NCI-H1694 treated with DMSO at 0.1 percent for 48 hours (cell line): ENCODE measurements at regions not wholly inside any gene's neighbourhood (a gene's known extent, or its start where the extent isn't known, plus 50 kb on each side); places are given as distances from the start of the nearest gene placed in this dataset.

Experiments used
- DNase-seq: peaks from one replicate; lab custom pipeline; 2025; lab: John Stamatoyannopoulos, UW

DNA sequence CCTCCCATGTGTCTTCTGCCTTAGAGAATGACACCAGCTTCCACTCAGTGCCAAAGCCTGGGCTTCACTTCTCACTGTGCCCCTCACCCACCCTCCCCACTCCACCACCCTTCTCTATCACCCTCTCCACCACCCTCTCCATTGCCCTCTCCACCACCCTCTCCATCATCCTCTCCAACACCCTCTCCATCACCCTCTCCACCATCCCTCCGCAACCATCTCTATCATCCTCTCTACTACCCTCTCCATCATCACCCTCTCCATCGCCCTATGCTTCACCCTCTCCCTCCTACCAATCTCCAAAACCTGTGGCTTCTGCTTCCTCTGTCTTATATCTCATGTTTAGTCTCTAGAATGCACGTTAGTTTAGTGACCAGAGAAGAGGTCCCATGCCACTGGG is 91.0 kb upstream of the TMEM72 start:
- no peak for DNase-seq

DNA sequence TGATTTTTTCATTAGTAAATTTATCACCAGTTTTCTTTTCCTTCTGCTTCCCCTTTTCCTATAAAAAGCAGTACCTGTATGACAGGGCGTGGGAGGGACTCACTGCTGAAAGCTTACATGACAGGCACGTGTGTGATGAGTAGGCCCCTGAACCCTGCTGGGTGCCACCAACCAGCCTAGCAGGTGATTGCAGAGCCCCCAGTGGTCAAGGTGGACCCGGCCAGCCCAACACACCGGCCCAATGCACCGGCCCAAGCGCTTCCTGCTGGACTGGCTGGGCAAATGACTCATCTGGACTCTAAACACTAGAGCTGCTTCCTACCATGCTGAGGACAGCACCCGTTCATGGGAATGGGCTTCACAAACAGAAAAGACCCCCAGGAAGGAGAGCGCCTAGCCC is 89.8 kb upstream of the TMEM72 start:
- no peak for DNase-seq

DNA sequence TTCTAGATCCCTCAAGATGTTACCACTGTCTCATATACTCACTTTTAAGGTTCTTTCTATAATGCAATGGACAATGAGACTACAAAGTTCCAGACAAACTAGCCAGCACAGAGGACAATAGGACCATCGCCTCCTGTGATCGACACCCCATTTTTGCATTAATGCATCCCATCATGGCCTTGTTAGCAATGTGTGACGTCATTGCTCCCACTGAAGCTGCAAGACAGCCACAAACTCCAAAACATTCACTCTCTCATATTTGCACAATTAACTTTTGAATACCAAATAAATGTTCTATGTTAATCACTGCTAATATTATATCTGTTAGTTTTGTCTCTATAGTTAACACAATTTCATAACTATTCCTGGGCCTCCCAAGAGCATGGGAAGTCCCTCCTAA is 88.8 kb upstream of the TMEM72 start:
- no peak for DNase-seq

DNA sequence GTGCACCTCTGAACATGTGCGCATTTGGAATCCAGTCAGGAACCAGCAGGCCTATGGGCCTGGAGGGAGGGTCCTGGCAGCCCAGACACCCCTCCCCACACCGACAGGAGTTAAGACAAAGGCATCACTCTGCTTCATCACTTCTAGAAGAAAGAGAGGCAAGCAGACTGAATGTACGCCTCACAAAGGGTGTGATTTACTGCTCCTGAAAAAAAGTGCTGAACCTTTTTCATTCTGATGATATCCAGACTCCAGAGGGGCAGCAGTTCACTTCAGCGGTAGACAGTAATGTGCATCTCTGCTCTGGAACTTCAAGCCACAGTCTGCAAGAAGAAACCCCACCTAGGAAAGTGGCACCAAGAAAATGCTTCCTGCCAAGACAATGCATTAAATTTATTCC is 88.2 kb upstream of the TMEM72 start:
- DNase-seq = no peak

DNA sequence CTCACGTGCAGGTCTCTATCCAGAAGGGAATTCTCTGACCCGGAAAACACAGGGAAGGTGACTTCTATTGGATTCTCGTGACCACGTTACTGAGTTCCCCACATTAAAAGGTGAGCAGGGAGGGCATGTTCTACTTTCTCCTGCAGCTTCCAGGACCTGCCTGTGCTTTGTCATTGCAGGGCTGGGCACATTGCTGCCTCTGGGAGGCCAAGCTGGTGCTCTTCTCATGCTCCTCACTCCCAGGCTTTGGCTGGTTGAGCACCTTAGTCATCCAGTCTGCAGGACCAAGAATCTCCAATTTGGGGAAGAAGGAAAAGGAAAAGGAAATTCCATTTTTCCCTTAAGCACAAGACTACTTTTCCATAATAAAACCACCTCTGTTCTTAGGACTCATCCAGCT is 86.5 kb upstream of the TMEM72 start:
- DNase-seq = no peak

DNA sequence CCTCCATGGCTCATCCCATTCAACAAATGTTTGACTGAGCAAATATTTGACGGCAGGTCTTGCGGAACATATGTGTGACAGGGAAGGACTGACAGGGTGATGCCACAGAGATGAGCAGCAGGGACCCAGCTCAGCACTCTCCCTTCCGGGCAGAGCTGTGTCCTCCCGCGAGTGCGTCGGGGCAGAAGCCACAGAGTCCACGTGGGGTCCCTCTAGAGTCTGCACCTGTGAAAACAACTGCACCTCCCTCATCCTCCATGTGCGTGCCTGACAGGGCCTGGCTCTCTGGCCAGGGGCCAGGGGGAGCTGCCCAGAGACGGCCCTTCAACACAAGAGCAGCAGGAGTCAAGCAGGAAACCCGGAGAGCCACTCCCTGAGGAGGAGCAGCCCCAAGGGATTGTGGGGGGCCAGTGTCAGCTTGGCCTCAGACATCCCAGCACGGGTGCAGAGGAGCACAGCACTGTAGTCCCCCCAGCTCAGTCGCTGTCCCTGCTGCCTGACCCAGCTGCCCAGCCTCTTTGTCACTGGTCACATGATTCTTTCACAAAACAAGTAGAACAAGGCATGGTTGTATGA is 83.6 kb upstream of the TMEM72 start:
- no peak for DNase-seq

DNA sequence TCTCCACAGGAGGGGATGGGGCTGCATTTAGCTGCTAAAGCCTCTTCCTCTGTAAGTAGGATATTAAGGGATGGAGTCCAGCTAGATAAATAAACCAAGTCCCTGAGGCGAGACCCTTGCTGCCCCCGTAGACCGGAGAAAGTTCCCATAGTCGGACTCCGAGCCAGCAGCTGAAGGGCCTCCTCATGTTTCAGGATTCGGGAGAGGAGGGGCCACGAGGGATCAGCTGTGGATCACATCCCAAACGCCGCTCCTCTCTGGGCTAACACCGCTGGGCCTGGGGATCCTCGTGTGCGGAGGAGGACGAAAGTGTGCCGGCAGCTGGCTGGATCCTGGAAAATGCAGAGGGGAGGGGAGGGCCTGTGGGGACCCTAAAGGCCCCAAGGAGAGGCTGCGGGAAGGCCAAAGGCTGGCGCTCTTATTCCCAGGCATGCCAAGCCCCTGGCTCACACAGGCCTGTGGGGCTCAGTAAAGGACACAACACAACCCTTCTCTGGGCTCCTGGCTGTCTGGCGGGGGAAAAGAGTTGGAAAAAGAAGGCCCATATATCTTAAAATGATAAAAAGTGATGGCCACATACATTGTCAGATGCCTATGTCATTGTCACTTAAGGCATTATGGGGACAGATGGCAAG is 82.5 kb upstream of the TMEM72 start:
- DNase-seq = no peak

DNA sequence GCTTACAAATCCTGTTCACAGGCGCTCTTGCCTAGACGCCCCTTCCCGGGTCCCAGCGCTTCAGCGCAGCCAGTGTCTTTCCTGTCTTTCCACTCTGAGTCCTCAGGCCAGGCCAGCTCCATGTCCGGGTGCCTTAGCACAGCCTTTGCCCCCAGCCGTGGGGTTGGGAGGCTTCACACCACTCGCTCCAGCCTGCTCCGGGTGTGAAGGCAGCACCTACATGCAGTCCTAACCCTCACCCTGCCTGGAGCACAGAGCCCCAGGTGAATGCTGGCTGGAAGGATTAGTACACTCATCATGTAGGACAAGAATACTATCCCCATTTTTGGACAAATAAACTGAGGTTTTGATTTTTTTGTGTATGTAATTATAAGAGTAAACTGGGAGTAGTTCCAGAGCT is 81.7 kb upstream of the TMEM72 start:
- DNase-seq = no peak

DNA sequence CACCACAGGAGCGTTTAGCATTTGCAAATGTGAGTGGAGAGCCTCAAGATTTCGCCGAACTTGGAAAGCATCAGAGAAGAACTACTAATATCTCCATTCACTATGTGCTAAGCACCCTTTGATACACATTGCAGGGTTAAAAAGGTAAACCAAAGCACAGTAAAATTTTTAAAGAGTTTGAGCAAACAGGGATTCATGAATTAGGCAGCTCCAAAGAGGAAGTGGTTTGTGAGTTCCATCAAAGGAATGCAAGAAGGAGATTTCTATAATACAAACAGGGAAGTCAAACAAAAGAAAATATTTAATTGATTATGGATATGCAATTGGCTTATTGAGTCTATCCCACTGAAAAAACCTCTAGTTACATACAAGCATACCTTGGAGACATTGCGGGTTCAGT is 81.1 kb upstream of the TMEM72 start:
- DNase-seq = no peak

DNA sequence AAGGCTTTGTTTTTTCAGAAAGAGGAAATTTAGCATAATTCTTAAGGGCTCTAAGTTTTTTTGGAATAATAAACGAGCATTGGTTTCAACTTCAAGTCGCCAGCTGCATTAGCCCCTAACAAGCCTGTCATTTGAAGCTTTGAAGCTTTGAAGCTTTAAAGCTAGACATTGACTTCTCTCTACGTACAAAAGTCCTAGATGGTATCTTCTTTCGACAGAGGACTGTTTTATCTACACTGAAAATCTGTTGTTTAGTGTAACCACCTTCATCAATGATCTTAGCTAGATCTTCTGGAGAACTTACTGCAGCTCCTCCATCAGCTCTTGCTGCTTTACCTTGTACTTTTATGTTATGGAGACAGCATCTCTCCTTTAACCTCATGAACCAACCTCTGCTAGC is 79.6 kb upstream of the TMEM72 start:
- DNase-seq = no peak

DNA sequence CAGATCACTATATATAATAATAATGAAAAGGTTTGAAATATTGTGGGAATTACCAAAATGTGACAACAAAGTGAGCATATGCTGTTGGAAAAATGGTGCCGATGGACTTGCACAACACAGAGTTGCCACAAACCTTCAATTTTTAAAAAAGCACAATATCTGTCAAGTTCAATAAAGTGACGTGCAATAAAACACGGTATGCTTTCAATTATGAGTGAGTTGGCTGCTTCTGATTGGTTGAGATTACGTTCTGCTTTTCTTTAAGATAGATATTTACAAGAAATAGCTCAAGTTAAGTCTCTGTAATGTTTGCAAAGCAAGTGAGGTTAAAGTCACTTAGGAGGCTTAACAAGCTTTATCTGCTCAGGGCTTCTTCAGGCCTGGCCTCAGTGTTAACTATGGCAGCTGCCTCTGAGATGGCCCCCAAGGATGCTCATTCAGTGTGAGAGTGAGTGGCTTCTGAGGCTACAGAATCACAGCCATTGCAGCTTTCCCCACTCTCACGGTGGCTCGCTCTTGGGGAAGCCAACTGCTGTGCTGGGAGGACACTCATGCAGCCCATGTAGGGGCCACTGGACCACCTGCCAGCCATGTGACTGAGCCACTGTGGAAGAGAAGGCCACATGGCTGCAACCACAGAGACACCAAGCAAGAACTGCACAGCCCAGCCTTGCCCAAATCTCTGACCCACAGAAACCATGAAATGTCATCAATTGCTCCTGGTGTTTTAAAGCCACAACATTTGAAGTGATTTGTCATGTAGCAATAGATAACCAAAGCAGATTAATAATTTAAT is 78.3 kb upstream of the TMEM72 start:
- DNase-seq = no peak

DNA sequence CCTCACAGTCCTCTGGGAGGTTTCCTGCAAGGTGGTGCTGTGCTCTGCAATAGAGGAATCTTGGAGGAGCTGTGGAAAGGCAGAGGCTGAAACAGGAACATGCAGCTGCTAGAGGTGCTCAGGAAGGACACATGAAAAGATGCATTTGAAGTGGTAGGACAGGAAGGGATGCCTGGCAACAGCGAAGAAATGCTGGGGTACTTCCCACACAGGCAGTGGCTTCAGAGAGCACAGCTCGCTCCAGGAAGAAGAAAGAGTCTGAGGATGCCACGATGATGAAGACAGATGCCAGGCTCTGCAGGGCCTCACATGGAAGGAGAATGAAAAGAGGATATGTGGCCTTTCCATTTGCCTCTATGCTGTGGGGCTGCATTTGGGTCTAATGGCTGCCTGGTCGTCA is 77.0 kb upstream of the TMEM72 start:
- no peak for DNase-seq

DNA sequence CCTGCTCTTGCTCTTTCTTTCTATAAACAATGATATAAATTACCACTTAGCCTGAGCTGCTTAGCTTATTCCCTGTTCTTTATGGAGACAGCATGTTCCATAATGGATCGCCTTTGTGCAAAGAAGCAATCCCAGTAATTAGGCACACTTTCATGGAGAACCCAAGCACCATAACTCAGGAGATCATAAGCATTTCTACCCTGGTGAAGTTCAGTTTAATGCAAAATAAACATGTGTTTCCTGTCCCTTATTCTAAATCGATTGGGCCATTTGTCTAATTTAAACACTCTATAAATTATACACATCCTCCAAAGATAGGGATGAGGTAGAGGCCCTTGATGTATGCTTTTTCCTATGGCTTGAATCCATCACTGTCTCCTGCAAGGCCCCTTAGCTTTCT is 75.8 kb upstream of the TMEM72 start:
- no peak for DNase-seq

DNA sequence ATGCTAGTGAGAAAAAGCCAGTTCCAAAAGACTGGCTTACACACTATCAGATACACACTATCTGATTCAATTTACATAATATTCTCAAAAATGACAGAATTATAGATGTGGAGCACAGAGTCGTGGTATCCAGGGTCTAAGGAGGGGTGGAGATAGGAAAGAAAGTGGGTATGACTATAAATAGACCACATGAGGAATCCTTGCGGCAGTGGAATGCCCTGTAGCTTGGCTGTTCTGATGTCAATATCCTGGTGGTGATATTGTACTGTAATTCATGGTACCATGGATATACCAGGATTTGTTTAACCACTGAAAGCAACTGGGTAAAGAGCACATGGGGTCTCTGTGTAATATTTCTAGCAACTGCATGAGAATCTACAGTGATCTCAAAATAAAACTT is 67.7 kb upstream of the TMEM72 start:
- DNase-seq = no peak

DNA sequence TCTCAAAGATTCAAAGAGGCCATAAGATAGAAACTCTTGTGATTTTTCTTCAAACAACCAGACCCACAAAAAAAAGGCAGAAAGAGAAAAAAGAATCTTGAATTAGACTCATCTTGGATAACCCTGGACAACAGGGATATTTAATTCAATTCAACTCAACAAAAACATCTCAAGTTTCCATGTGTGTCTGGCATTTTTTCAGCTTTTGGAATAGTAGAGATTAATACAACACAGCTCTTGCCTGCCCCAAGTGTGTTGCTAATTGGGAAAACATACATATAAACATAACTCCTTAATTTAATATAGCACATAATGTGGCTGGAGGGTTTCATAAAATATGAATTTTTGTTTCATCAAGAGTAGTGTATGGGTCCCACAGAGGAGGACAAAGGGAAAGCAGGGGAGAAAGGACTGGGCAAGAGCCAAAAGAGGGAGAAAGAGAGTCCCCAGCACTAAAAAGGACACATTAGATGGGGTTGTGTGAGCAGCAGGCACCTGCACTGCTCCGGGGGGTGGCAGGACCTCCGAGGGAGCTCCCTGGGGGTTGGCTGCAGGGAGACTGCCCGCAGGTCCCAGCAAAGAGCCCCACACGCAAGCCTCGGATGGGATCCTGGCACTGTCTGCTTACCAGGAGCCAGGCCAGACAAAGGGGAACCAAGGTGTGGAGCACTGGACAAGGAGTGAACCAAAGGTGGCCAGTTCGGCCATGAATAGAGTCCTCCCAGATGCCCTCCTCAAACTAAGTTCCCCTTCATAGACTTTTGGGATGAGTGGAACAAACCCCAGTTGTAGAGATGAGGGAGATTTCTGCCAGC is 65.6 kb upstream of the TMEM72 start:
- no peak for DNase-seq

DNA sequence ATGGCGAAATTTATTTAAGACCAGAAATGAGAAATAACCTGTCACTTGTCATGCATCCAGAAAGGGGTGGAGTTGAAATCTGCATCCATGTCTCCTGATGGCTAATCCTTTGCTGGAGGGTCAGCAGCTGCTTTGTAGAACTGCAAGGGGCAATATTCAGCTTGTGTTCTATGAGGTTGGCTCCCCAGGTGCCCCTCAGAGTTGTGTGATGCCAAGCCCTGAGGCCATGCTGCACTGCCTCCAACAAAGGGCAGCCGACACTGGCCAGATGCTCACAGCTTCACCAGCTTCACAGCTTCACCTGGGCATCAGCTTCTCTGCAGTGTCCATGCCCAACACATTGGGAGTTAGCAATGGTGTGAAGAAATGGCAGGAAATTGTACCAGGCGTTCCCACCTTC is 64.0 kb upstream of the TMEM72 start:
- no peak for DNase-seq

DNA sequence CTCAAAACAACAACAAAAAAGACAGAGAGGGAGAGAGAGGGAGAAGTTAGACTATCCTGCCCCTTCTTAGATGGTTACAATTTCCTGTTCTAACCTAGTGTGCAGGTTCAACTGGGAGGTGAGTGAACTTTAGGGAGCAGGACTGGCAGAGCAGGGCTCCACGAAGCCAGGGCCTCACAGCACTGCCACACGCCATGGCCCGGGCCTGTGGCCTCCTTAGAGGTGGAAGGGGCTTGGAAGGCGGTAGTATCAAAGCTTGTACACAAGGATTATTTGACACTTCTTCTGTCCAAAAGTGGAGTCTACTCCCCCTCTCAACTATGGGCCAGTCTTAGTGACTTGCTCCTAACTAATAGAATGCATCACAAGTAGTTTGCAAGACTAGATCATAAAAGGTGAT is 62.9 kb upstream of the TMEM72 start:
- no peak for DNase-seq

DNA sequence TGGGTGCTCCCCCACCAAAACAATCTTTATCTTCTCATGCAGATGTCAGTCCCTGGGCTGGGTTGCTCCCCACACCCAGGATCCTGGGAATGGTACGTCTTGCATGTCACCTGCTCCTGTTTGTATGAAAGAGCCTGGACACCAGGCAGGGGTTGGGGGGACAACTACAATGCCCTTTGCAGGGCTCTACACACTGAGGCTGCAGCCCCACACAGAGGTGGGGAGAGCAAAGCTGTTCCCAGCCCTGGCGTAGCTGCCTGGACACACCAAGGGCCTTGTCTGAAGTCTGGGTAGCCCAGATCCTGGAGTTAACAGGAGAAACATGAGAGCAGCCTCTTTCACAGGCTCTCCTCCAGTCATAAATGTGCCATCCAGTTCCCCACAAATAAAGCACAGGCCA is 61.2 kb upstream of the TMEM72 start:
- no peak for DNase-seq

DNA sequence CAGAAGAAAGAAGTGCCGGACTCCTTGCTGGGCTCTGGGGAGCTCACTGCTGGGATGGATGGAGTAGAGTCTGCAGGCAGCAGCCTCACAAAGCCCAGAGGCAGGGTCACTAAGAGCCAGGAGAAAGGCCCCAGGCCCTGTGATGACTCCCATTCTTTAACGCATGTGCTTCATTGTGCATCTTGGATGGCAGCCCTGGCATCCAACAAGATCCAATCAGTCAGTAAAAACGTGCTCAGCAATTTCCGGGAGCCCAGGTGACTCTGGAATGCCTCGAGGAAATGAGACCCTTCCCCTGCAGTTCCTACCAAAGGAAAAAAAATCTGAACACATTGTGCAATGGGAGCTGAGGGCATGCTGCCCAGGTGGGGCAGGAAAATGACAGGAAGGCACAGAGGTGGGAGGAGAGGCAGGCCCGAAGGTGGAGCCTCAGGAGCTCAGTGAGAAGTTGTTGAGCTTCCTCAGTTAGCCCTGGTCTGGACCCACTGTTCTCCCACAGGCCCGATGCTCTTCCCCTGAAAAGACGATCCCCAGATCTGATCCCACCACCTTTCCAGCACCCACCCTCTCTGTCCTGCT is 60.7 kb upstream of the TMEM72 start:
- no peak for DNase-seq

DNA sequence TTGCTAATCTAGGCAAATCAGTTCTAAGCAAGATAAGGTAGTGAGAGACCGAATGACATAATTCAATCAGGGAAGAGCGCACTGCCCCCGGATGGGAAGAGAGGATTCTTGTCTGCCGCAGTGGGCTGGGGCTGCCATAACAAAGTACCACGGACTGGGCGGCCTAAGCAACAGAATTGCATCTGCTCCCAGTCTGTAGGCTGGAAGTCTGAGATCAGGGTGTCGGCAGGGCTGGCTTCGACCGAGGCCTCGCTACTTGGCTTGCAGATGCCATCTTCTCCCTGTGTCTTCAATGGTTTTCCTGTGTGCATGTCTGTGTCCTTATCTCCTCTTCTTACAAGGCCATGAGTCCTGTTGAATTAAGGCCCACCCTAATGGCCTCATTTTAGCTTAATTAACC is 59.7 kb upstream of the TMEM72 start:
- DNase-seq = no peak

DNA sequence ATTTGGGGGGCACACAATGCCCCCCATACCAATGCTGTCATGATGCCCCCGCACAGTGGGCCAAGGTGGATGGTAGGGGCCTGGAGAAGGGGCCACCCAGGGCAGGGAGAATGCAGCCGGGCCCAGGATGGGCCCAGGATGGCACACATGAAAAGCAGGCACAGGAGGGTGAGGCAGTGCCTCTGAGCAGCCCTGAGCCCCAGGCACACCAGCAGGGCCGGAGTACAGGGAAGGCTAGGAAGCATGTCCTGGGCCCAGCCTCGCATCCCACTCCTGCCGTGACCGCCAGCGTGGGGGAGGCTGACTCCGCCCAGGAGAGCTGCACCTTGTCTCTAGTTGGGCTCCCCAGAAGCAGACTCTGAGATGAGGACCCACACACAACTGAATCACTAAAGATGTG is 59.3 kb upstream of the TMEM72 start:
- DNase-seq = no peak

DNA sequence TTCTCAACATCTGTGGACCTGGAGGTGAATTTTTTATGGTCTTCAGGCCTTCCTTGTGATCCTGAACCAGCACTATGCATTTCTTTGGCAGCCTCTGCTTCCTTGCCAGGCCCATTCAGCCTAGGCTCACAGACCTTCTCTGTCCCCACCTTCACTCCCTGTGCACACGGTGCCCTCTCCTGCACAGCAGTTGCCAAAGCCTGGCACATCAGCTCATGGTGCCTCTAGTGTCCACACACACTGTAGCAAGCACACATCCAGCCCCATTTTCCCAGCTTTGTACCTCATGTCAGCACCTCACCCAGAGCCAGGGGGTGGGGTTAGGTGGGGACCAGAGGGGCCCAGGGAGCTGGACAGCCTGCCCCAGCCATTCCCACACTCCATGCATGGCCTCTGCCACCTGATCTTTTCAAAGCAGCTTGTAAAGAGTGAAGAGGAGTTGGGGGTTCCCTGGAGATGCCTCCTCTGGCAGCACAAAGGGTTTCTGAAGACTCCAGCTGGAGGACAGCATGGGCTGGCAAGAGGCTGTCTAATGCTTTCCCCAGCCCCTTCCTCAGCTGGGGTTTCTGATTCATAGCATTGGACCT is 57.9 kb upstream of the TMEM72 start:
- DNase-seq = no peak
